Calu3 (cell line): ENCODE measurements at regions not wholly inside any gene's neighbourhood (a gene's known extent, or its start where the extent isn't known, plus 50 kb on each side); places are given as distances from the start of the nearest gene placed in this dataset.

Experiments used
- BruUV-seq: library from RNA; stranded (reverse); fragments of 400-500 nt; replicated peaks from 2 replicates; lab custom pipeline; 2021; lab: Mats Ljungman, UMichigan
- CTCF ChIA-PET: fragments of 300-600 bp; sonication (Branson Sonifier 250); formaldehyde crosslinking; loops from one replicate; lab custom pipeline; 2022; ENCODE audit warnings: antibody characterized with exemption; lab: Charles Lee
- DNase-seq: peaks from one replicate; pipeline ENCODE4 v3.0.0; 2022
- H3K27ac Mint-ChIP-seq: one replicate; pipeline ENCODE4 v1.8.0; 2022; ENCODE audit warnings: mixed read lengths; ENCODE audit not compliant: unreplicated experiment
- H3K27me3 Mint-ChIP-seq: one replicate; pipeline ENCODE4 v1.8.0; 2022; ENCODE audit warnings: mixed read lengths; ENCODE audit not compliant: unreplicated experiment
- H3K36me3 Mint-ChIP-seq: one replicate; pipeline ENCODE4 v1.8.0; 2022; ENCODE audit warnings: mild to moderate bottlenecking, moderate library complexity, mixed read lengths; ENCODE audit not compliant: insufficient read depth, unreplicated experiment
- H3K4me1 Mint-ChIP-seq: one replicate; pipeline ENCODE4 v1.8.0; 2022; ENCODE audit warnings: mild to moderate bottlenecking, low read depth, mixed read lengths; ENCODE audit not compliant: unreplicated experiment
- H3K4me3 Mint-ChIP-seq: one replicate; pipeline ENCODE4 v1.8.0; 2022; ENCODE audit warnings: mild to moderate bottlenecking, low read depth, moderate library complexity, mixed read lengths; ENCODE audit not compliant: unreplicated experiment
- H3K9me3 Mint-ChIP-seq: one replicate; pipeline ENCODE4 v1.8.0; 2022; ENCODE audit warnings: low read depth, mixed read lengths; ENCODE audit not compliant: unreplicated experiment
- intact Hi-C: fragments of 100-400 bp; cut with micrococcal nuclease; formaldehyde crosslinking; loops from one replicate; pipeline ENCODE4 v1.10.0; 2022; ENCODE audit not compliant: unreplicated experiment
- TF ChIP-seq, protein P1 (sequence below): fragments of 200-600 bp; IDR thresholded peaks from one replicate; pipeline ENCODE4 v1.8.0; 2022; ENCODE audit warnings: antibody characterized with exemption; ENCODE audit not compliant: unreplicated experiment

DNA sequence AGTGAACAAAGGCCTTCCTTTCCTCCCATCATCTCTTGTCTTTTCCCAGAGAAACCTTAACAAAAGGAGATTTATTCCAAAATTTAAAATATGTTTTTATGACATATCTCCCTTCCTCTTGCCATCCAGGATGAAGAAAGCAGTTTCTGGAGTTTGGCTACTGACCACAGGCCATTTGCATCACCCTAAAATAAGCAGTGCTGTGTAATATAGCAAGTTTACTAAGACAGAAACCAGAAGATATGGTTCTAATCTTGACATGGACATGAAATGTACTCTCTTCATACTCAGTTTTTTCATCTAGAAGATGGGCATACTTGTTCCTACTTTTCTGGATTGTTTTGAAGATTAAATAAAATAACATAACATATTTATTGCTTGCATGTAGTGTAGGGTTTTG is 50.2 kb upstream of the ZFAND5 start:
- Mint-ChIP-seq H3K27ac (no peak overlapping the region), H3K27me3 (no peaks in the 10 kb centered on the region), H3K4me1 (no peaks in the 10 kb centered on the region), H3K9me3 (no peaks in the 10 kb centered on the region), H3K4me3 (no peak overlapping the region), H3K36me3 (no peaks in the 10 kb centered on the region)
- TF ChIP-seq, protein P1, sequence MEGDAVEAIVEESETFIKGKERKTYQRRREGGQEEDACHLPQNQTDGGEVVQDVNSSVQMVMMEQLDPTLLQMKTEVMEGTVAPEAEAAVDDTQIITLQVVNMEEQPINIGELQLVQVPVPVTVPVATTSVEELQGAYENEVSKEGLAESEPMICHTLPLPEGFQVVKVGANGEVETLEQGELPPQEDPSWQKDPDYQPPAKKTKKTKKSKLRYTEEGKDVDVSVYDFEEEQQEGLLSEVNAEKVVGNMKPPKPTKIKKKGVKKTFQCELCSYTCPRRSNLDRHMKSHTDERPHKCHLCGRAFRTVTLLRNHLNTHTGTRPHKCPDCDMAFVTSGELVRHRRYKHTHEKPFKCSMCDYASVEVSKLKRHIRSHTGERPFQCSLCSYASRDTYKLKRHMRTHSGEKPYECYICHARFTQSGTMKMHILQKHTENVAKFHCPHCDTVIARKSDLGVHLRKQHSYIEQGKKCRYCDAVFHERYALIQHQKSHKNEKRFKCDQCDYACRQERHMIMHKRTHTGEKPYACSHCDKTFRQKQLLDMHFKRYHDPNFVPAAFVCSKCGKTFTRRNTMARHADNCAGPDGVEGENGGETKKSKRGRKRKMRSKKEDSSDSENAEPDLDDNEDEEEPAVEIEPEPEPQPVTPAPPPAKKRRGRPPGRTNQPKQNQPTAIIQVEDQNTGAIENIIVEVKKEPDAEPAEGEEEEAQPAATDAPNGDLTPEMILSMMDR: no peak
- CTCF ChIA-PET: no interaction called here
- BruUV-seq: no TSS peak
- no peak for DNase-seq
- intact Hi-C loops: no loop called here
